AG04449 (cell line): ENCODE measurements at regions not wholly inside any gene's neighbourhood (a gene's known extent, or its start where the extent isn't known, plus 50 kb on each side); places are given as distances from the start of the nearest gene placed in this dataset.
"Not testable (repeated sequence)": the region's sequence is repeated elsewhere in the genome, so short reads cannot be mapped to it uniquely, and the experiment has no call there.

ENCODE experiments used
- CTCF ChIA-PET: fragments of 350-600 bp; formaldehyde crosslinking; extraction: SDS; loops from one replicate; lab custom pipeline; 2021; ENCODE audit warnings: antibody characterized with exemption; lab: Yijun Ruan, JAX
- POLR2A ChIA-PET: fragments of 400-600, 350-600 bp; formaldehyde crosslinking; extraction: SDS; loops from one replicate; lab custom pipeline; 2020; ENCODE audit warnings: antibody characterized with exemption, inconsistent platforms; lab: Yijun Ruan, JAX
- DNase-seq: peaks from one replicate; pipeline ENCODE4 v3.0.0-alpha.2; 2010; ENCODE audit warnings: low read depth, low spot score
- H3K4me3 ChIP-seq: 2 replicates; pipeline ENCODE4 v1.5.1; 2011; ENCODE audit warnings: low read depth, mild to moderate bottlenecking, control low read depth, low read length
- TF ChIP-seq, protein P1 (sequence below): IDR thresholded peaks from one replicate; pipeline ENCODE4 v1.5.1; 2011; ENCODE audit warnings: mild to moderate bottlenecking, moderate library complexity, low read length, control low read depth, inconsistent platforms; ENCODE audit not compliant: insufficient read depth; ENCODE audit errors: missing control alignments

DNA sequence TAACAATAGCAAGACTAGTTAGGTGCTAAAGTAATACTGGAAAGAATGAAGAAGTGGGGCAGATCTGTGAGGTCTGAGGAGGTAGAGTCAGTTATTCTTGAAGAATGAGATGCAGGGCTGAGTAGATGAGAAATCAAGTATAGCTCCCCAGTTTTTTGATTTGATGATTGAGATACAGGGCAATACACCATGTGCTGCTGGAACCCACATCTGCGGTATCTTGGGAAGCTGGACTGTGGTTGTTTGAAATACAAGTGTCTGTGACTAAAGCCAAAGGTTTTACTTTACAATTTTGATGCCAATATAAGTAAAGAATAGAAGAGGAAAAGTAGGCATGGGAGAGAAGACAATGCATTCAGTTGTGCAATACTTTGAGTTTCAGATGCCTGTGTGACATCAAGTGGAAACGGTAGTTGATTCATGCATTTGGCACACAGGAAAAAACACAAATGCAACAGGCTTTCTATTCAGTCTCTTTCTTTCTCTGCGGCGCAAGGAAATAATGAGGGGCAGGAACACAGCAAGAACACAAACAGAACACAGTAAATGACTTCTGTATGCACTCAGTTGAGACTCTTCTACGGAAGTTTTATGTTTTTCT, 190.2 kb upstream of the SLC38A2 start:
- ChIA-PET CTCF (no interaction called here), POLR2A (interaction anchor here (0.6 kb wide), 1 partner anchor 69 kb away, joined by 3 read pairs; no protein-coding TSS in a partner anchor)
- no peak for DNase-seq
- TF ChIP-seq, protein P1, sequence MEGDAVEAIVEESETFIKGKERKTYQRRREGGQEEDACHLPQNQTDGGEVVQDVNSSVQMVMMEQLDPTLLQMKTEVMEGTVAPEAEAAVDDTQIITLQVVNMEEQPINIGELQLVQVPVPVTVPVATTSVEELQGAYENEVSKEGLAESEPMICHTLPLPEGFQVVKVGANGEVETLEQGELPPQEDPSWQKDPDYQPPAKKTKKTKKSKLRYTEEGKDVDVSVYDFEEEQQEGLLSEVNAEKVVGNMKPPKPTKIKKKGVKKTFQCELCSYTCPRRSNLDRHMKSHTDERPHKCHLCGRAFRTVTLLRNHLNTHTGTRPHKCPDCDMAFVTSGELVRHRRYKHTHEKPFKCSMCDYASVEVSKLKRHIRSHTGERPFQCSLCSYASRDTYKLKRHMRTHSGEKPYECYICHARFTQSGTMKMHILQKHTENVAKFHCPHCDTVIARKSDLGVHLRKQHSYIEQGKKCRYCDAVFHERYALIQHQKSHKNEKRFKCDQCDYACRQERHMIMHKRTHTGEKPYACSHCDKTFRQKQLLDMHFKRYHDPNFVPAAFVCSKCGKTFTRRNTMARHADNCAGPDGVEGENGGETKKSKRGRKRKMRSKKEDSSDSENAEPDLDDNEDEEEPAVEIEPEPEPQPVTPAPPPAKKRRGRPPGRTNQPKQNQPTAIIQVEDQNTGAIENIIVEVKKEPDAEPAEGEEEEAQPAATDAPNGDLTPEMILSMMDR: no peak
- no peak overlapping the region for H3K4me3 ChIP-seq

DNA sequence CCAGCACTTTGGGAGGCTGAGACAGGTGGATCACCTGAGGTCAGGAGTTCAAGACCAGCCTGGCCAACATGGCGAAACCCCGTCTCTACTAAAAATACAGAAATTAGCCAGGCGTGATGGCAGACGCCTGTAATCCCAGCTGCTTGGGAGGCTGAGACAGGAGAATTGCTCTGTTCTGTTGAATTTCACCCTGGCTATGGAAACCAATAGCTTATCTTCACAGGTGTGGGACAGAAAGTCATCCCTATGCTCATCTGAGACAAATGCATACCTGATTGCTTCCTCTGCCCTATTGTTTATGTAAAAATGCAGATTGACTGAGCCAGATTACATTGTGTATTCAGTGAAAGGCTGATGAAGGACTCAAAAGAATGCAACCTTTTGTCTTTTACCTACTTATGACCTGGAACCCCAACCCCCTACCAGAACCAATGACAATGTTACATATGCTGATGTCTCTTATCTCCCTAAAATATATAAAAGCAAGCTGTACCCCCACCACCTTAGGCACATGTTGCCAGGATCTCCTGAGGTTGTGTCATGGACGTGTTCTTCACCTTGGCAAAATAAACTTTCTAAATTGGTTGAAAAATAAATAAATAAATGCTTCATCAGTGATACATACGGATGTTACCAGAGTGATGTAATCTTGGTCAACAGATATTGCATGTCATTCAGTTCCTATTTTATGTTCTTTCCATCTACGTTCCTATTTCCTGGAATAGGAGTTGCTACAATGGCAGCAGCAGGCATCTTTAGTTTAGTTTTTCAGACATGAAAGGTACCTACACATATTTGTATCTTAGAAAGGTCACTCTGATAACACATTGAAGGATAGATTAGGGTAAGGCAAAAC, 189.4 kb upstream of the SLC38A2 start:
- H3K4me3 ChIP-seq, CTCF ChIA-PET, DNase-seq: not testable (repeated sequence)
- POLR2A ChIA-PET: interaction anchor here (0.6 kb wide), 1 partner anchor 70 kb away, joined by 3 read pairs; no protein-coding TSS in a partner anchor

DNA sequence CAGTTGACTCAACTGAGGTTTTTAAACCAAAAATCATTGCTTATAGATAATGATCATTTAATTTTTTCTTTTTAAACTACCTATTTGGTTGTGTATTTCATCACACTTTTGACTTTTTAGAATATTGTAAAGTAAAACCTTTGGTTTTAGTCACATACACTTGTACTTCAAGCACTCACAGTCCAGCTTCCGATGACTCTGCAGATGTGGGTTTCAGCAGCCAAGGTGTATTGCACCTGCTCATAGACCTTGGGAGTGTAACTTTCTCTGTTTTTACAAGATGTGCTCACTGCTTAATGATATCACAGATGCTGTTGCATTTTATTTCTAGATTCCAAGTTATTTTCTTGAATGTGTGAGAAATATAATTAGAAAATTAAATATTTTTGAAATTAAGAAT, 188.3 kb upstream of the SLC38A2 start:
- CTCF ChIA-PET: interaction anchor here (0.7 kb wide), 1 partner anchor 219 kb away, joined by 4 read pairs; no protein-coding TSS in a partner anchor
- TF ChIP-seq, protein P1: no peak
- POLR2A ChIA-PET: no interaction called here
- H3K4me3 ChIP-seq: no peak overlapping the region
- DNase-seq: no peak

- ChIA-PET CTCF (no interaction called here), POLR2A (no interaction called here)
- TF ChIP-seq, protein P1: no peak
- no peak overlapping the region for H3K4me3 ChIP-seq
- no peak for DNase-seq
Observed at GRCh38 chr12:46560089-46560488, 187.5 kb upstream of the SLC38A2 start.

DNA sequence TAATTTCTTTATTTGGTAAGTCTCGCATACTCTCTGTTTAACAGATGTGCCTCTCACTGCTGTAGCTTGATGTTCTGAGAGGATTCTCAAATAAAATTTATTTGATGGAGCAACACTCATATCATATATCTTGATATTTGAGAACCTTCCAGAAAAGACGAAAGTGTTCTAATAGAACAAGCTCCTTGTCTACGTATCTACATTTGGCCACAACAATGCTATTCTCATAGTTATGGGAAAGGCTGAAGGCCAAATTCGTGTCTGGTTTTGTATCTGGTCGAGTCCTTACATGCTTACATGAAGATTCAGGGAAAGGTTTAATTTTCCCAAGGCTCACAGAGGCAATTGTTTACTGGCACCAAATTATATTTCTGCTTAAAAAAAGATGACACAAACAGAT, 186.7 kb upstream of the SLC38A2 start:
- no peak for DNase-seq
- no peak overlapping the region for H3K4me3 ChIP-seq
- TF ChIP-seq, protein P1: no peak
- ChIA-PET POLR2A (no interaction called here), CTCF (no interaction called here)

DNA sequence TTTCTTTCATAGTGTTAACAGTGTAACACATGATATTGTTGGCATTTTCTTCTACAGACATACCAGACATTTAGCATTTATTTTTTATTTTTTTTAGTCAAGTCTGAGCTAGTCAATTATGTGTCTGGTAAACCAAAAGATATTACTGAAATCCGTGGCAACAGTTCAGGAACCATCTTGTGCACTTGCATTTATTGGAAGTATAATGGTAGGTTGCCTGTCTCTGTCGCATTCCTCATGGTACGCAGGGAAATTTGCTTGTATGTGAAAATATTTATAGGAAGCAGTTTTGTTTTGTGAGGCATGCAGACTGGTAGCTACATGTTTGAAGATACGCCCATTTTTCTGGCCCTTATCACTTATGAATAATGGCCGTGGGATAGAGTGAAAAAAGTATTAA, 186.1 kb upstream of the SLC38A2 start:
- CTCF ChIA-PET: no interaction called here
- no peak for DNase-seq
- POLR2A ChIA-PET: no interaction called here
- H3K4me3 ChIP-seq: no peak overlapping the region
- TF ChIP-seq, protein P1: no peak
